ENCODE measurements at regions not wholly inside any gene's neighbourhood (a gene's known extent, or its start where the extent isn't known, plus 50 kb on each side); places are given as distances from the start of the nearest gene placed in this dataset.

DNA sequence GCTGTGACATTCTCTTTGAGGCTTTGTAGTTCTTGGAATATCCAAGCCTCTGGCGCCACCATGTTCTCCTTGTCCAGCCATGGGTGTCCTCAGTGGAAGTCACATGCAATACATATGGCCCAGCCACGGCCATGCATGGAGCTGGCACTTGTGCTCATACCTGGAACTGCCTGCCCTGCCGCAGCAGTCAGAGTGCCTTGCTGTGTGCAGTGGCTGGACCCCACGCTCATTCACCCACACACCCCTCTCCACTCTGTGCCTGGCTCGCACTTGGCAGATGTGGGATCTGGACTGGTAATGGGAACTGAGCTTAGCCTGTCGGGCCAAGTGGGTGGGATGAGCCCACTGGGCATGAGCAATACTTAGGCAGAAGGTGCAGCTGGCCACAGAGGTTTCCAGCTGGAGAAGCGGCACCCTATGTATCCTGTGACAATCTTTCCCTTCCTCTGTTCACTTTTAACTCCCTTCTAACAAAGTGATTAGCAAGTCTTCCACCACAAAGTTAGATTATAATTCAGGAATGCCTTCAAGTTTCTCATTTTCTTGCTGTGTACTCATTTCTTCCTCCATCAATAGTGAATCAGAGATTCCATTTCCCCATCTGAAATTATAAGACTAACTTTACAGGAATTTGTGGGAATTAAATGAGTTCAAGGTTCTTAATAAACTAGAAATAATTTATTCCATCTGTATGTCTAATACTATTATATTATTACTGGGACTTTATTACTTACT, 351.6 kb upstream of the NCAM2 start:
- Histone ChIP-seq H3K4me3 (no peak overlapping the region), H3K27ac (no peak overlapping the region), H3K9me3 (no peaks in the 10 kb centered on the region), H3K27me3 (no peaks in the 10 kb centered on the region), H3K4me1 (no peaks in the 10 kb centered on the region), H3K36me3 (no peaks in the 10 kb centered on the region)
- DNase-seq (ENCODE audit: low spot score in 2 of 2): no peak
- TF ChIP-seq, protein P1, sequence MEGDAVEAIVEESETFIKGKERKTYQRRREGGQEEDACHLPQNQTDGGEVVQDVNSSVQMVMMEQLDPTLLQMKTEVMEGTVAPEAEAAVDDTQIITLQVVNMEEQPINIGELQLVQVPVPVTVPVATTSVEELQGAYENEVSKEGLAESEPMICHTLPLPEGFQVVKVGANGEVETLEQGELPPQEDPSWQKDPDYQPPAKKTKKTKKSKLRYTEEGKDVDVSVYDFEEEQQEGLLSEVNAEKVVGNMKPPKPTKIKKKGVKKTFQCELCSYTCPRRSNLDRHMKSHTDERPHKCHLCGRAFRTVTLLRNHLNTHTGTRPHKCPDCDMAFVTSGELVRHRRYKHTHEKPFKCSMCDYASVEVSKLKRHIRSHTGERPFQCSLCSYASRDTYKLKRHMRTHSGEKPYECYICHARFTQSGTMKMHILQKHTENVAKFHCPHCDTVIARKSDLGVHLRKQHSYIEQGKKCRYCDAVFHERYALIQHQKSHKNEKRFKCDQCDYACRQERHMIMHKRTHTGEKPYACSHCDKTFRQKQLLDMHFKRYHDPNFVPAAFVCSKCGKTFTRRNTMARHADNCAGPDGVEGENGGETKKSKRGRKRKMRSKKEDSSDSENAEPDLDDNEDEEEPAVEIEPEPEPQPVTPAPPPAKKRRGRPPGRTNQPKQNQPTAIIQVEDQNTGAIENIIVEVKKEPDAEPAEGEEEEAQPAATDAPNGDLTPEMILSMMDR (IDR thresholded peaks at IDR 0.05): no peak
- intact Hi-C loops (cut with DNase I): no loop called here

DNA sequence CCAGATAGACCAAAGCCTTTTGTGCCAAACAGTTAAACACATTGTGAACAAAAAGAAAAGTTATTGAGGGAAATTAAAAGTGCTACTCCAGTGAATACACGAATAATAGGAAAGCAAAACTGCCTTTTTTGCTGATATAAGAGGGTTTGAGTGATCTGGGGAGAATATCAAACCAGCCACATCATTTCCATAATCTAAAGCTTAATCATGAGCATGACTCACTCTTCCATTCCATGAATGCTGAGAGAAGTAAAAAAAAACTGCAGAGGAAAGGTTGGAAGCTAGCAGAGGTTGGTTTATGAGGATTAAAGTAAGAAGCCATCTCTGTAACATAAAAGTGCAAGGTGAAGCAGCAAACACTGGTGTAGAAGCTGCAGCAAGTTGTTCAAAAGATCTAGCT, 350.6 kb upstream of the NCAM2 start:
- TF ChIP-seq, protein P1 (IDR thresholded peaks at IDR 0.05): no peak

DNA sequence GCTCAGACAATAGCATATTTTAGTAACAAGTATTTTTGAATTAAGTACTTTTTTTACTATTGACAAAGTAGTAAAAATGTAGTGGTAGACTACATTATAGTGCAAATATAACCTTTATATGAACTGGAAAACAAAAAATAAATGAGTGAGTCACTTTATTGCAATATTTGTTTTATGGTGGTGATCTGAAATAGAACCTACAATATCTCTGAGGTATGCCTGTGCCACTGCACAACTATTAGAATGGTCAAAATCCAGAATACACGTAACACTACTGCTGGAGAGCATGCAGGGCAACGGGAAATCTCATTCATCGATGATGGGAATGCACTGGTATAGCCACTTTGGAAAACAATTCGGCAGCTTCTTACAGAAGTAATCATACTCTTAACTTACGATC, 349.0 kb upstream of the NCAM2 start:
- H3K4me3 ChIP-seq: no peak overlapping the region
- H3K36me3 ChIP-seq: no peaks in the 10 kb centered on the region
- intact Hi-C loops (cut with DNase I): no loop called here
- H3K9me3 ChIP-seq: no peaks in the 10 kb centered on the region
- no peaks in the 10 kb centered on the region for H3K4me1 ChIP-seq
- H3K27ac ChIP-seq: no peak overlapping the region
- no peaks in the 10 kb centered on the region for H3K27me3 ChIP-seq
- TF ChIP-seq, protein P1 (IDR thresholded peaks at IDR 0.05): no peak
- no peak for DNase-seq (ENCODE audit: low spot score in 2 of 2)

More for the DNA sequence above, 350.6 kb upstream of the NCAM2 start:
- intact Hi-C loops (cut with DNase I): no loop called here
- no peak for DNase-seq (ENCODE audit: low spot score in 2 of 2)
- H3K27me3 ChIP-seq: no peaks in the 10 kb centered on the region
- no peak overlapping the region for H3K4me3 ChIP-seq
- H3K36me3 ChIP-seq: no peaks in the 10 kb centered on the region
- no peaks in the 10 kb centered on the region for H3K9me3 ChIP-seq
- no peak overlapping the region for H3K27ac ChIP-seq
- no peaks in the 10 kb centered on the region for H3K4me1 ChIP-seq

DNA sequence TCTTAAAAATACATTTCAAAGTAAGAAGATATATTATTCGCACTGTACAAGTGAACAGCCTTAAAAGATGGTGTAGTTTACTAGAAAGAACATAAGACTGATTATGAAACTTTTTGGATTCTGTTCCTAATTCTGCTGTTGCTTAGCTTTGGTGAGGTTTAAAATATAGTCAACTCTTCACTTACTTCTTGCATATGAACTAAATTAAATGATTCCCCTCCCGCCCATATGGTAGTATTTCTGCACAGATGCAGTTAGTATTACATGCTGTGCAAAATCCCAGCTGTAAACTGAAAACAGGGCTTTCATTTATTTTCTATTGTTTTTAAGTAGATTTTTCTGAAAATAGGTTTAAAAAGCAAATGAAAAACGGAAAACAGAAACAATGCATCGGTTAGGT, 345.4 kb upstream of the NCAM2 start:
- intact Hi-C loops (cut with DNase I): no loop called here
- H3K9me3 ChIP-seq: no peaks in the 10 kb centered on the region
- TF ChIP-seq, protein P1 (IDR thresholded peaks at IDR 0.05): no peak
- H3K4me3 ChIP-seq: no peak overlapping the region
- H3K4me1 ChIP-seq: no peaks in the 10 kb centered on the region
- no peak overlapping the region for H3K27ac ChIP-seq
- no peak for DNase-seq (ENCODE audit: low spot score in 2 of 2)
- no peaks in the 10 kb centered on the region for H3K27me3 ChIP-seq
- H3K36me3 ChIP-seq: no peaks in the 10 kb centered on the region

DNA sequence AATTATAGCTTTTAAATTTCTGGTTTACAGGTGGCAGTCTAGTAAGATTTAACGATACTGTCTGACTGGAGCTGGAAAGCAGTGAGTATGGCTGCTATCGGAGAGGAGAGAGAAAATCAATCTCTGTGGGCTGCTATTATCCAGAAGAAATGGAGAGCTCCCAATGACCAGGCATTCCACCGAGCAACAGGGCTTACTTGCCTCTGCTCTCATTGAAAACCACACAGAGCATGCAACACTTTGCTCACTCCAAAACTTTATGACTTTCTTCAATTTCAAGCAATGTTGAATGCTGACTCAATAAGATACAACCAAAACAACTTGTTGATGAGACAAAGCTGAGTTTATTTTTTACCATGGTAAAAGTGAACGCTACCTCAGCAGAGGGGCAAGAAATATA, 337.0 kb upstream of the NCAM2 start:
- no peak overlapping the region for H3K27ac ChIP-seq
- H3K4me1 ChIP-seq: no peaks in the 10 kb centered on the region
- DNase-seq (ENCODE audit: low spot score in 2 of 2): no peak
- H3K36me3 ChIP-seq: no peaks in the 10 kb centered on the region
- TF ChIP-seq, protein P1 (IDR thresholded peaks at IDR 0.05): no peak
- H3K9me3 ChIP-seq: no peaks in the 10 kb centered on the region
- intact Hi-C loops (cut with DNase I): no loop called here
- no peaks in the 10 kb centered on the region for H3K27me3 ChIP-seq
- no peak overlapping the region for H3K4me3 ChIP-seq
